OCI-LY1 (cell line): ENCODE measurements at regions not wholly inside any gene's neighbourhood (a gene's known extent, or its start where the extent isn't known, plus 50 kb on each side); places are given as distances from the start of the nearest gene placed in this dataset.

Source experiments
- H2AFZ ChIP-seq: fragments of 200-600 bp; sonication (generic), shearing (Covaris generic); 2 replicates; pipeline ENCODE4 v1.6.0; 2014; ENCODE audit warnings: antibody characterized with exemption, mild to moderate bottlenecking, low read length
- H3F3A ChIP-seq: fragments of 200-600 bp; sonication (generic), shearing (Covaris generic); 2 replicates; pipeline ENCODE4 v1.6.0; 2014; ENCODE audit warnings: mild to moderate bottlenecking, antibody characterized with exemption, low read length, moderate library complexity; ENCODE audit not compliant: insufficient read depth
- H3K27ac ChIP-seq: fragments of 200-600 bp; sonication (generic); 2 replicates; pipeline ENCODE4 v1.5.1; 2014; ENCODE audit warnings: low read length, mixed run types, mild to moderate bottlenecking, low read depth; ENCODE audit not compliant: poor library complexity, severe bottlenecking
- H3K27me3 ChIP-seq: fragments of 200-600 bp; sonication (generic); 2 replicates; pipeline ENCODE4 v1.6.0; 2014; ENCODE audit warnings: antibody characterized with exemption, mild to moderate bottlenecking, low read length, moderate library complexity; ENCODE audit not compliant: insufficient read depth
- H3K36me3 ChIP-seq: fragments of 200-600 bp; sonication (generic); 2 replicates; pipeline ENCODE4 v1.6.1; 2014; ENCODE audit warnings: mild to moderate bottlenecking, antibody characterized with exemption, low read length, moderate library complexity, mixed read lengths; ENCODE audit not compliant: insufficient read depth
- H3K4me1 ChIP-seq: fragments of 200-600 bp; sonication (generic); 2 replicates; pipeline ENCODE4 v1.5.1; 2014; ENCODE audit warnings: mild to moderate bottlenecking, low read length, moderate library complexity; ENCODE audit not compliant: insufficient read depth, severe bottlenecking
- H3K4me2 ChIP-seq: fragments of 200-600 bp; sonication (generic), shearing (Covaris generic); 2 replicates; pipeline ENCODE4 v1.6.1; 2014; ENCODE audit warnings: low read length
- H3K4me3 ChIP-seq: fragments of 200-600 bp; sonication (generic); 2 replicates; pipeline ENCODE4 v1.5.1; 2014; ENCODE audit warnings: low read length, low read depth, mild to moderate bottlenecking, mixed read lengths; ENCODE audit not compliant: poor library complexity, severe bottlenecking
- H3K79me2 ChIP-seq: fragments of 200-600 bp; shearing (Covaris generic); 2 replicates; pipeline ENCODE4 v1.6.1; 2016; ENCODE audit warnings: mixed run types, low read length, mixed read lengths; ENCODE audit not compliant: insufficient read depth
- H3K9ac ChIP-seq: fragments of 200-600 bp; sonication (generic), shearing (Covaris generic); 2 replicates; pipeline ENCODE4 v1.6.1; 2014; ENCODE audit warnings: mild to moderate bottlenecking, low read length, mixed read lengths
- H3K9me2 ChIP-seq: fragments of 200-600 bp; sonication (generic), shearing (Covaris generic); 2 replicates; pipeline ENCODE4 v1.6.1; 2014; ENCODE audit warnings: low read depth, mild to moderate bottlenecking, low read length, mixed read lengths
- H3K9me3 ChIP-seq: fragments of 200-600 bp; shearing (Covaris generic); 2 replicates; pipeline ENCODE4 v1.6.1; 2014; ENCODE audit warnings: low read length, mixed read lengths
- H4K20me1 ChIP-seq: fragments of 200-600 bp; sonication (generic), shearing (Covaris generic); 2 replicates; pipeline ENCODE4 v1.6.0; 2016; ENCODE audit warnings: mild to moderate bottlenecking, low read length; ENCODE audit not compliant: insufficient read depth
- EZH2 ChIP-seq: fragments of 200-600 bp; sonication (generic), shearing (Covaris generic); IDR thresholded peaks from 2 replicates; pipeline ENCODE4 v1.8.0; 2017; ENCODE audit warnings: borderline replicate concordance, mixed run types, mild to moderate bottlenecking, antibody characterized with exemption, low read length, moderate library complexity, mixed read lengths
- TF ChIP-seq, protein P1 (sequence below): fragments of 200-600 bp; sonication (generic), shearing (Covaris generic); IDR thresholded peaks from 2 replicates; pipeline ENCODE4 v1.5.1; 2017; ENCODE audit warnings: mild to moderate bottlenecking, antibody characterized with exemption, low read length, moderate library complexity, mixed read lengths

DNA sequence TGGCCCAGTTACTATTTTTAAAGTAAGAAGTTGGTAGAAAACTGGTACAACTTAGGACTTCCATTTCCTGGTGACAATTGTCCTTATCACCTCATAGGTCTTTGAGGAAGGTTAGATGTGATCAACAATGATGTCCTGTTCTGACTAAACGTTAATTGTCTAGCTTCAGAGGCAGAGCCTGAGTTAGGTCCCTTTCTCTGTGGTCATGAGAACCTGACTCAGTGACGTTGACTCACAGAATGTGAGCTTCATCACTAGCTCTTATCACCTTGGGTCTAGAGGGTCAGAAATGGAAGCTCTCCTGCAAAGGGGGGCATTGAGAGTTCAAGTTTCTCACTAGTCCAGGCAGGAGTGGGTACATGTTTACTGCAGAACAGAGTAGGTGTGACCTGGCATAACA is 60.6 kb upstream of the ATP8B1 start:
- no peak overlapping the region for H3K9ac ChIP-seq
- no peak for TF ChIP-seq EZH2
- TF ChIP-seq, protein P1, sequence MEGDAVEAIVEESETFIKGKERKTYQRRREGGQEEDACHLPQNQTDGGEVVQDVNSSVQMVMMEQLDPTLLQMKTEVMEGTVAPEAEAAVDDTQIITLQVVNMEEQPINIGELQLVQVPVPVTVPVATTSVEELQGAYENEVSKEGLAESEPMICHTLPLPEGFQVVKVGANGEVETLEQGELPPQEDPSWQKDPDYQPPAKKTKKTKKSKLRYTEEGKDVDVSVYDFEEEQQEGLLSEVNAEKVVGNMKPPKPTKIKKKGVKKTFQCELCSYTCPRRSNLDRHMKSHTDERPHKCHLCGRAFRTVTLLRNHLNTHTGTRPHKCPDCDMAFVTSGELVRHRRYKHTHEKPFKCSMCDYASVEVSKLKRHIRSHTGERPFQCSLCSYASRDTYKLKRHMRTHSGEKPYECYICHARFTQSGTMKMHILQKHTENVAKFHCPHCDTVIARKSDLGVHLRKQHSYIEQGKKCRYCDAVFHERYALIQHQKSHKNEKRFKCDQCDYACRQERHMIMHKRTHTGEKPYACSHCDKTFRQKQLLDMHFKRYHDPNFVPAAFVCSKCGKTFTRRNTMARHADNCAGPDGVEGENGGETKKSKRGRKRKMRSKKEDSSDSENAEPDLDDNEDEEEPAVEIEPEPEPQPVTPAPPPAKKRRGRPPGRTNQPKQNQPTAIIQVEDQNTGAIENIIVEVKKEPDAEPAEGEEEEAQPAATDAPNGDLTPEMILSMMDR, result no peak
- H3F3A ChIP-seq, result no peaks in the 10 kb centered on the region
- no peaks in the 10 kb centered on the region for H3K9me2 ChIP-seq
- no peaks in the 10 kb centered on the region for H4K20me1 ChIP-seq
- no peak overlapping the region for H3K4me3 ChIP-seq
- H3K4me1 ChIP-seq, result no peaks in the 10 kb centered on the region
- no peak overlapping the region for H2AFZ ChIP-seq
- H3K9me3 ChIP-seq, result no peaks in the 10 kb centered on the region
- no peaks in the 10 kb centered on the region for H3K27me3 ChIP-seq
- no peak overlapping the region for H3K27ac ChIP-seq
- H3K36me3 ChIP-seq, result no peaks in the 10 kb centered on the region
- H3K4me2 ChIP-seq, result no peak overlapping the region
- no peaks in the 10 kb centered on the region for H3K79me2 ChIP-seq

DNA sequence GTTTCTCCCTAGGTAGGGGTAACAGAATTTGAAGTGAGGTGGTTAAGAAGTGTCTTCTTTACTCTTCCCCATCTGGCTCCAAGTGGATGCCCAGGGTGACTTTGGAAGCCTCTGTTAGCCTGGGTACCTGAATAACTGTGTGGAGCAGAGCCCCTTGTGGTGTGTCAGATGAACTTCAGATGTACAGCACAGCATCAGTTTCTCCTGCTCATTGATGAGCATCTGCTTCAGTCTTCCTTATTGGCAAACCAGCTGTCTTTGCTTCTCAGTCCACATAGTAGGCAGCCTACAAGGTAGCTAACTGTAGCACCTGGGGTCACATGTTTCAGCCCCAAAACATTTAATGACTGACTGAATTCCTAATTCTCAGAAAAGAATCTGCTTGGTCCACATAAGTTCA is 56.2 kb upstream of the ATP8B1 start:
- Histone ChIP-seq H3K27ac (no peak overlapping the region), H3K9me3 (no peaks in the 10 kb centered on the region)

DNA sequence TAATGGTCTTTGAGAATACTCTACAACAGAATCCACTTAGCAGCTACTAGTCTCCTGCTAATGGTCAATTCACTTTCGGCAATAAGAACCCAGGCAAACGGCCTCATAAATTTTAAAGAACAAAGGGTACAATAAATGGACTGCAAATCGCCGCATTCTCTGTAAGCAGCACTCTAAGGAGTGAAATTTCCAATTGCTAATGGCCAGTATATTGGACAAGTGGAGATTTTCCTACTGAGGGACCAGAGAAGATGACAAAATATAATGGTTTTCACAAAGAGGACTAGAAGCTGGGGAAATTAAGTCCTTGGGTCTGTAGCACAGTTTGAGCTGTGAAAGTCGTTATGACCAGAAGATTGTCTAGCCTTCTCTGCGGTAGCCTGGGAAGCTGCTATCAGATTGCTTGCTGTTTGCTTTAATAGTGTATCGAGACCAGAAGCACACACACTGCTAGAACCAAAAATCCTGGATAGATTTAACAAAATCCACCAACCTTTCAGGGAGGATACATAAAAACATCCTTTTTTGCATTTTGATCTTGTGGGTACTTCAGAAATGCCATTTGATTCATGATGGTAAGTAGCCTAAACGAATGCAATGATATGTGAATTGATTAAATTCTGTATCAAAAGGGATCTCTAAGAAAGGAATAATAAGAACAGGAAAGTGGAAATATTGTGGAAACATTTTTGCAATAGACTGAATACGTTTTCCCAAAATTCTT is 53.6 kb upstream of the ATP8B1 start:
- Histone ChIP-seq H3K9me2 (no peaks in the 10 kb centered on the region), H2AFZ (no peak overlapping the region), H3K9ac (no peak overlapping the region), H3K4me1 (no peaks in the 10 kb centered on the region), H3K4me2 (no peak overlapping the region), H3K27me3 (no peaks in the 10 kb centered on the region), H3F3A (no peaks in the 10 kb centered on the region), H3K27ac (no peak overlapping the region), H3K9me3 (no peaks in the 10 kb centered on the region), H4K20me1 (no peaks in the 10 kb centered on the region), H3K79me2 (no peaks in the 10 kb centered on the region), H3K4me3 (no peak overlapping the region), H3K36me3 (no peaks in the 10 kb centered on the region)
- no peak for TF ChIP-seq EZH2
- TF ChIP-seq, protein P1, result no peak

More for the DNA sequence above, 56.2 kb upstream of the ATP8B1 start:
- Histone ChIP-seq H3F3A (no peaks in the 10 kb centered on the region), H2AFZ (no peak overlapping the region), H3K4me3 (no peak overlapping the region), H3K79me2 (no peaks in the 10 kb centered on the region), H3K9ac (no peak overlapping the region), H3K27me3 (no peaks in the 10 kb centered on the region), H3K4me2 (no peak overlapping the region), H3K9me2 (no peaks in the 10 kb centered on the region), H3K36me3 (no peaks in the 10 kb centered on the region), H3K4me1 (no peaks in the 10 kb centered on the region), H4K20me1 (no peaks in the 10 kb centered on the region)
- no peak for TF ChIP-seq EZH2
- TF ChIP-seq, protein P1, result peak; percentile 47
